GM21447 (cell line): ENCODE measurements at regions not wholly inside any gene's neighbourhood (a gene's known extent, or its start where the extent isn't known, plus 50 kb on each side); places are given as distances from the start of the nearest gene placed in this dataset.
A peak's percentile ranks its signal among the peaks of the same experiment; 100 is the strongest.

ENCODE experiments used
- ATAC-seq: cut with Tn5 transposase; IDR thresholded peaks from one replicate; pipeline ENCODE4 v1.9.1; 2021; ENCODE audit not compliant: unreplicated experiment

GRCh38 chr13:26989957-26990713 is 181.5 kb downstream of the USP12 start:
- ATAC-seq, result no peak

GRCh38 chr13:26989261-26989956 is 182.2 kb downstream of the USP12 start:
- ATAC-seq, result no peak

- no peak for ATAC-seq
These were observed 183.4 kb downstream of the USP12 start for GRCh38 chr13:26988059-26988769.

- ATAC-seq, result no peak
These were observed 184.1 kb downstream of the USP12 start for GRCh38 chr13:26987486-26988013.

GRCh38 chr13:26985285-26985878 is 186.2 kb downstream of the USP12 start:
- no peak for ATAC-seq

GRCh38 chr13:26984337-26984736 is 187.3 kb downstream of the USP12 start:
- no peak for ATAC-seq

- ATAC-seq, result no peak
These were observed 187.9 kb downstream of the USP12 start for GRCh38 chr13:26983543-26984320.

- ATAC-seq, result no peak
These were observed 191.2 kb downstream of the USP12 start for GRCh38 chr13:26980099-26981031.

- no peak for ATAC-seq
These were observed 192.3 kb downstream of the USP12 start for GRCh38 chr13:26979334-26979733.

- no peak for ATAC-seq
These were observed 193.3 kb downstream of the USP12 start for GRCh38 chr13:26978081-26978860.

GRCh38 chr13:26977541-26977940 is 194.1 kb downstream of the USP12 start:
- no peak for ATAC-seq

- no peak for ATAC-seq
These were observed 195.3 kb downstream of the USP12 start for GRCh38 chr13:26976313-26976712.

GRCh38 chr13:26973946-26974345 is 197.7 kb downstream of the USP12 start:
- no peak for ATAC-seq

- no peak for ATAC-seq
These were observed 198.3 kb downstream of the USP12 start for GRCh38 chr13:26973295-26973694.

GRCh38 chr13:26971990-26972887 is 199.4 kb downstream of the USP12 start:
- ATAC-seq, result peak; percentile 81

- ATAC-seq, result no peak
These were observed 202.9 kb downstream of the USP12 start for GRCh38 chr13:26968431-26969341.
